NCI-H1092 treated with DMSO at 0.1 percent for 48 hours (cell line): ENCODE measurements at regions not wholly inside any gene's neighbourhood (a gene's known extent, or its start where the extent isn't known, plus 50 kb on each side); places are given as distances from the start of the nearest gene placed in this dataset.
"Not testable (repeated sequence)": the region's sequence is repeated elsewhere in the genome, so short reads cannot be mapped to it uniquely, and the experiment has no call there.

Experiments
- DNase-seq: peaks from one replicate; lab custom pipeline; 2025; lab: John Stamatoyannopoulos, UW

GRCh38 chr11:110874437-110875030, 162.3 kb upstream of the ARHGAP20 start:
- DNase-seq: no peak

- DNase-seq: no peak
Observed at GRCh38 chr11:110873975-110874374, 161.7 kb upstream of the ARHGAP20 start.

GRCh38 chr11:110870816-110871522, 158.7 kb upstream of the ARHGAP20 start:
- DNase-seq: no peak

- DNase-seq: no peak
Observed at GRCh38 chr11:110867951-110868350, 155.7 kb upstream of the ARHGAP20 start.

- no peak for DNase-seq
Observed at GRCh38 chr11:110866081-110866480, 153.8 kb upstream of the ARHGAP20 start.

- peak; percentile 71 for DNase-seq
Observed at GRCh38 chr11:110862407-110862806, 150.2 kb upstream of the ARHGAP20 start.

- DNase-seq: no peak
Observed at GRCh38 chr11:110860461-110860860, 148.2 kb upstream of the ARHGAP20 start.

GRCh38 chr11:110859998-110860397, 147.8 kb upstream of the ARHGAP20 start:
- no peak for DNase-seq

GRCh38 chr11:110859240-110859840, 147.1 kb upstream of the ARHGAP20 start:
- no peak for DNase-seq

- no peak for DNase-seq
Observed at GRCh38 chr11:110858547-110858921, 146.3 kb upstream of the ARHGAP20 start.

- no peak for DNase-seq
Observed at GRCh38 chr11:110857892-110858546, 145.8 kb upstream of the ARHGAP20 start.

- DNase-seq: no peak
Observed at GRCh38 chr11:110856996-110857812, 145.0 kb upstream of the ARHGAP20 start.

- no peak for DNase-seq
Observed at GRCh38 chr11:110856340-110856739, 144.1 kb upstream of the ARHGAP20 start.

GRCh38 chr11:110855191-110855590, 143.0 kb upstream of the ARHGAP20 start:
- DNase-seq: no peak

- no peak for DNase-seq
Observed at GRCh38 chr11:110852921-110853490, 140.8 kb upstream of the ARHGAP20 start.

GRCh38 chr11:110850846-110851245, 138.6 kb upstream of the ARHGAP20 start:
- no peak for DNase-seq

- not testable (repeated sequence) for DNase-seq
Observed at GRCh38 chr11:110843053-110843452, 130.8 kb upstream of the ARHGAP20 start.

GRCh38 chr11:110838808-110839207, 126.6 kb upstream of the ARHGAP20 start:
- no peak for DNase-seq

- no peak for DNase-seq
Observed at GRCh38 chr11:110837603-110838002, 125.4 kb upstream of the ARHGAP20 start.

GRCh38 chr11:110835106-110835505, 122.9 kb upstream of the ARHGAP20 start:
- DNase-seq: no peak

GRCh38 chr11:110833033-110833484, 120.8 kb upstream of the ARHGAP20 start:
- no peak for DNase-seq

- no peak for DNase-seq
Observed at GRCh38 chr11:110832539-110832938, 120.3 kb upstream of the ARHGAP20 start.
